Loucy (cell line): ENCODE measurements at regions not wholly inside any gene's neighbourhood (a gene's known extent, or its start where the extent isn't known, plus 50 kb on each side); places are given as distances from the start of the nearest gene placed in this dataset.

ENCODE experiments used
- EZH2phosphoT487 ChIP-seq: fragments of 200-600 bp; IDR thresholded peaks from 2 replicates; pipeline ENCODE4 v1.6.1; 2018; ENCODE audit warnings: antibody characterized with exemption, mild to moderate bottlenecking, moderate library complexity, borderline replicate concordance
- TF ChIP-seq, protein P1 (sequence below): fragments of 200-600 bp; sonication (generic); conservative IDR thresholded peaks from 2 replicates; pipeline ENCODE4 v1.5.1; 2014; ENCODE audit warnings: mild to moderate bottlenecking, antibody characterized with exemption, low read length

- TF ChIP-seq, protein P1, sequence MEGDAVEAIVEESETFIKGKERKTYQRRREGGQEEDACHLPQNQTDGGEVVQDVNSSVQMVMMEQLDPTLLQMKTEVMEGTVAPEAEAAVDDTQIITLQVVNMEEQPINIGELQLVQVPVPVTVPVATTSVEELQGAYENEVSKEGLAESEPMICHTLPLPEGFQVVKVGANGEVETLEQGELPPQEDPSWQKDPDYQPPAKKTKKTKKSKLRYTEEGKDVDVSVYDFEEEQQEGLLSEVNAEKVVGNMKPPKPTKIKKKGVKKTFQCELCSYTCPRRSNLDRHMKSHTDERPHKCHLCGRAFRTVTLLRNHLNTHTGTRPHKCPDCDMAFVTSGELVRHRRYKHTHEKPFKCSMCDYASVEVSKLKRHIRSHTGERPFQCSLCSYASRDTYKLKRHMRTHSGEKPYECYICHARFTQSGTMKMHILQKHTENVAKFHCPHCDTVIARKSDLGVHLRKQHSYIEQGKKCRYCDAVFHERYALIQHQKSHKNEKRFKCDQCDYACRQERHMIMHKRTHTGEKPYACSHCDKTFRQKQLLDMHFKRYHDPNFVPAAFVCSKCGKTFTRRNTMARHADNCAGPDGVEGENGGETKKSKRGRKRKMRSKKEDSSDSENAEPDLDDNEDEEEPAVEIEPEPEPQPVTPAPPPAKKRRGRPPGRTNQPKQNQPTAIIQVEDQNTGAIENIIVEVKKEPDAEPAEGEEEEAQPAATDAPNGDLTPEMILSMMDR = no peak
- TF ChIP-seq EZH2phosphoT487 = no peak
Measured at GRCh38 chr10:75342397-75342796, 59.2 kb downstream of the ZNF503 start.
